ENCODE measurements at regions not wholly inside any gene's neighbourhood (a gene's known extent, or its start where the extent isn't known, plus 50 kb on each side); places are given as distances from the start of the nearest gene placed in this dataset.

DNA sequence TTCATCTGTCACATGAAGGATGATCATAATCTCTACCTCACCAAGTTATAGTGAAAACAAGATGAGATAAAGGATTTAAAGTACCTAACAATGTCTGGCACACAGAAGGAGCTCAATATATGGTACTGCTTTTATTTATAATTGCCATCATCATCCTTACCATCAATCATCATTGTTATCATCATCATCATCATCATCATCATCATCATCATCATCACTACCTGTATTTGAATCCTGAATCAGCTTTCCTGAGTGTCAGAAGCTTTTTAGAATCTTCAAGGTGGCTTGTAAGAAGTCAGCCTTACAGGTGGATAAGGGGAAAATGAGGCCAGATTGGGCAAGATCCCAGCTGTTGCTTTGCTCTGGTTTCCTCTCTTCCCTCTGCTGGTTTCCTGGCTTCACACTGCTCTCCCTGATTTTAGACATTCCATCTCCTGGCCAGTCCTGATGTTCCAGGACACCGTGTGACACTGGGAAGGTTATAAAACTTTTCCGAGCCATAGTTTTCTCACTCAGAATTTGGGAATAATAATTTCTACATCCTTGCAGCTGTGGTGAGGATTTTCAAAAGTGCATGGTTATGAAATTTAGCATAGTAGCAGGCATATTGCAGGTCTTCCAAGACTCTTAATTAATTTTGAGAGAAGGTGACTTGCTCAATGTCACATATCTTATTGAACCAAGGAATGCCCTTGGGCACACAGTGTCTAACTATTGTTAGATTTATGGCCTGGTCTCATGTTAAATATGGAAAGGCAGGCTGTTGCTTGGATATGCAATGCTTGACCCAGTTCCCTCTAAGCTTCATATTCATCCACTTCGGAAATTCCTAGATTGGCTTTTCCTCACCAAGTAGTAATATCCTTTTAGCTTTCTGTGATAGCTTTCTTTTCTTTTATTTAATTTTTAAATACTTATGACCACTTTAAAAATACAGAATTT is 160.7 kb downstream of the TMEM38B start:
- Mint-ChIP-seq H3K4me3 (no peak overlapping the region), H3K9me3 (peaks cover 10% of the 10 kb centered on the region), H3K4me1 (peaks cover 25% of the 10 kb centered on the region), H3K27ac (no peak overlapping the region), H3K27me3 (peaks cover 3% of the 10 kb centered on the region), H3K36me3 (ENCODE audit: low read depth) (no peaks in the 10 kb centered on the region)
- no peak for DNase-seq
- no peak for ATAC-seq

GRCh38 chr9:105855987-105856386 is 161.6 kb downstream of the TMEM38B start:
- Mint-ChIP-seq H3K4me1 (peaks cover 25% of the 10 kb centered on the region), H3K36me3 (ENCODE audit: low read depth) (no peaks in the 10 kb centered on the region), H3K4me3 (no peak overlapping the region), H3K27ac (no peak overlapping the region), H3K9me3 (peaks cover 12% of the 10 kb centered on the region), H3K27me3 (peaks cover 3% of the 10 kb centered on the region)
- no peak for DNase-seq
- ATAC-seq: no peak

DNA sequence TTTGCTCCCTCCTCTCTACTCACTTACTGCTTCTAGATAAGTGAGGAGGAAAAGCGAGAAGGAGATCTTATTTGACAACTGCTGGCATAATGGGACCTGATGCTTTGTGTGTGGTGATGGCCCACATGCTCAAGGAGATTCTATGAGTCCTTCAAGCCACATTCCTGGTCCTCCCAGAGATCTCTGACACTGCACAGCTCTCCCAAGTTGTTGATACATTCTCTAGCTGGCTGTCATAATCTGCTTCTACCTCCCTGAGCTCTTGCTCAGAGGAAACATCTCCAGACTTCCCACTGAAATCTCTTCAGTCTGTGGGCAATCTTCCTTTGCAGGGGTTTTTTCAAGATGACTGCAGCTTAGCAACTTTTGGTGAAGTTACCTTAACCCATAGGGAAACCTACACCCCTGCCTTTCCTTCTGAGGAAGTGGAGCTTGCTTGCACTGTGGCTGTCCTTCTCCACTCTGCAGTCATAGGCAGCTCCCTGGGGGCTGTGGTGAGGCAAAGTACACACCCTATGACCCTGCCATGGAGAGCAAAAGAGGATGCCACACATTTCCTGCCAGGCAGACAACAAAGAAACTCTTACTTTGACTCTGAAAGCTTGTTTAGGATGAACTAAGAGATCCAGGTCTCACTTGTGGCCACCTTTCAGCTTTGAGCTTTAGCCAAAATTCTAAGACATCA is 163.8 kb downstream of the TMEM38B start:
- no peaks in the 10 kb centered on the region for H3K36me3 Mint-ChIP-seq (ENCODE audit: low read depth)

GRCh38 chr9:105858877-105859276 is 164.5 kb downstream of the TMEM38B start:
- Mint-ChIP-seq H3K36me3 (ENCODE audit: low read depth) (no peaks in the 10 kb centered on the region), H3K9me3 (peaks cover 20% of the 10 kb centered on the region), H3K4me3 (peak overlapping the region; percentile 37), H3K27me3 (peaks cover 3% of the 10 kb centered on the region), H3K27ac (peak overlapping the region; percentile 75), H3K4me1 (peaks cover 25% of the 10 kb centered on the region)
- ATAC-seq (peak; percentile 83), DNase-seq (no peak)

More for the DNA sequence above, 163.8 kb downstream of the TMEM38B start:
- ATAC-seq (peak; percentile 64), DNase-seq (no peak)
- H3K27me3 Mint-ChIP-seq: peaks cover 3% of the 10 kb centered on the region
- peaks cover 25% of the 10 kb centered on the region for H3K4me1 Mint-ChIP-seq
- H3K4me3 Mint-ChIP-seq: no peak overlapping the region
- peaks cover 20% of the 10 kb centered on the region for H3K9me3 Mint-ChIP-seq
- H3K27ac Mint-ChIP-seq: no peak overlapping the region

GRCh38 chr9:105859428-105860091 is 165.2 kb downstream of the TMEM38B start:
- Mint-ChIP-seq H3K4me1 (peaks cover 25% of the 10 kb centered on the region), H3K27ac (peak overlapping the region; percentile 75), H3K4me3 (peak overlapping the region; percentile 37), H3K27me3 (peaks cover 3% of the 10 kb centered on the region), H3K36me3 (ENCODE audit: low read depth) (no peaks in the 10 kb centered on the region), H3K9me3 (peaks cover 20% of the 10 kb centered on the region)
- DNase-seq (no peak), ATAC-seq (no peak)

DNA sequence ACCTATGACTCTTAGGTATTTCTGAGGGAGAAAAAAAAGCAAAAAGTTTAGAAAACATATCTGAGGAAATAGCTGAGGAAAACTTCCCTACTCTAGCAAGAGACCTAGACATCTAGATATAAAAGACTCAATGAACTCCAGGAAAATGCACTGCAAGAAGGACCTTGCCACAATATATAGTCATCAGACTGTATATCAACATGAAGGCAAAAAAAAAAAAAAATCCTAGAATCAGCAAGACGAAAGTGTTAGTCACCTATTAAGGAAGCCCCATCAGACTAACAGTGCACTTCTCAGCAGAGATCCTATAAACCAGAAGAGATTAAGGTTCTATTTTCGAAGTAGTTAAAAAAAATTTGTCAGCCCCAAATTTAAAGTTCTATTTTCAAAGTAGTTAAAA is 166.2 kb downstream of the TMEM38B start:
- Mint-ChIP-seq H3K9me3 (peaks cover 20% of the 10 kb centered on the region), H3K27me3 (peaks cover 3% of the 10 kb centered on the region), H3K27ac (no peak overlapping the region), H3K4me3 (no peak overlapping the region), H3K36me3 (ENCODE audit: low read depth) (no peaks in the 10 kb centered on the region), H3K4me1 (peaks cover 25% of the 10 kb centered on the region)
- ATAC-seq (no peak), DNase-seq (no peak)

DNA sequence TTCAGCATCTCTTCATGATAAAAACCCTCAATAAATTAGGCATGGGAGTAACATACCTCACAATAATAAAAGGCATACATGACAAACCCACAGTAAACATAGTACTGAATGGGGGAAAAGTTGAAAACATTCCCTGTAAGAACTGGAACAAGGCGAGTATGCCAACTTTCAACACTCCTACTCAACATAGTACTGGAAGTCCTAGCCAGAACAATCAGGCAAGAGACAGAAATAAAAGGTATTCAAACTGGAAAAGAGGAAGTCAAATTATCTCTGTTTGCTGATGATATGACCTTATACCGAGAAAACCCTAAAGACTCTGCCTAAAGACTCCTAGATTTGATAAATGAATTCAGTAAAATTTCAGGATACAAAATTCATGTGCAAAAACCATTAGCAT is 167.6 kb downstream of the TMEM38B start:
- peaks cover 25% of the 10 kb centered on the region for H3K4me1 Mint-ChIP-seq
- ATAC-seq: no peak

DNA sequence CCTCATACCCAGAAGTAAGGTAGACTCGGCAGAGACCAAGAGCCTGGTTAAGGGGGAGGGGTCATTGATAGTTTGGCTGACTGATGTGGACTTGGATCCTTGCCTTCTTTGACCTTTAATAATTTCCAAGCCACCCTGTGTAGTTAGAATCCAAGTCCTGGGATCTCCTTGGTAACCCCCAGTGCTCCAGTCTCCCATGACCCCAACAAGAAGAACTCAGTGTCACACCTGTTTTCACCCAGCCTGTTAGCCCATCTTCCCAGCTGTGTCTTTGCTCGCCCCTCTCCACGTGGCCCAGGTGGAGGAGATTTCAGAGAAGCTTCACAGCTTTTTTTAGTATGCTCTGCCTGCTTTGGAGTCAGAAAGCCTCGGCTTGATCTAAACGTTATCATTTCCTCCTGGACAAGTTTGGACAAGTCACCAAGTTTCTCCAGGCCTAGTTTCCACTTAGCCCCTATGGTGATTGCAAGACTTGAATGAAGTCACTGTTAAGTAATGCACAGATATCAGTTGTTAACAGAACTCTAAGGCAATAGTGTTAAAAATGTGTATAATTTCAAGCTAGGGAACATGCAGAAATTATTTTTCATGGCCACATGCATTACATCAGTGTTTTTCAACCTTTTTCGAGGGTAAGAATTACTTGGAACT is 170.0 kb downstream of the TMEM38B start:
- Mint-ChIP-seq H3K36me3 (ENCODE audit: low read depth) (no peaks in the 10 kb centered on the region), H3K27ac (no peak overlapping the region), H3K4me3 (no peak overlapping the region), H3K9me3 (peaks cover 14% of the 10 kb centered on the region), H3K27me3 (peaks cover 3% of the 10 kb centered on the region), H3K4me1 (peaks cover 6% of the 10 kb centered on the region)
- ATAC-seq: no peak
- no peak for DNase-seq

More for the DNA sequence above, 167.6 kb downstream of the TMEM38B start:
- H3K9me3 Mint-ChIP-seq: peaks cover 20% of the 10 kb centered on the region
- no peak for DNase-seq
- no peak overlapping the region for H3K27ac Mint-ChIP-seq
- peaks cover 3% of the 10 kb centered on the region for H3K27me3 Mint-ChIP-seq
- H3K36me3 Mint-ChIP-seq (ENCODE audit: low read depth): no peaks in the 10 kb centered on the region
- no peak overlapping the region for H3K4me3 Mint-ChIP-seq

- Mint-ChIP-seq H3K4me1 (no peaks in the 10 kb centered on the region), H3K36me3 (ENCODE audit: low read depth) (no peaks in the 10 kb centered on the region), H3K9me3 (peaks cover 10% of the 10 kb centered on the region), H3K4me3 (no peak overlapping the region), H3K27ac (no peak overlapping the region), H3K27me3 (no peaks in the 10 kb centered on the region)
- no peak for DNase-seq
- ATAC-seq: no peak
Measured at GRCh38 chr9:105865285-105865684, 170.9 kb downstream of the TMEM38B start.

GRCh38 chr9:105871540-105871939 is 177.2 kb downstream of the TMEM38B start:
- Mint-ChIP-seq H3K4me3 (no peak overlapping the region), H3K4me1 (no peaks in the 10 kb centered on the region), H3K27ac (no peak overlapping the region), H3K27me3 (no peaks in the 10 kb centered on the region), H3K9me3 (no peaks in the 10 kb centered on the region), H3K36me3 (ENCODE audit: low read depth) (no peaks in the 10 kb centered on the region)
- DNase-seq (no peak), ATAC-seq (no peak)

DNA sequence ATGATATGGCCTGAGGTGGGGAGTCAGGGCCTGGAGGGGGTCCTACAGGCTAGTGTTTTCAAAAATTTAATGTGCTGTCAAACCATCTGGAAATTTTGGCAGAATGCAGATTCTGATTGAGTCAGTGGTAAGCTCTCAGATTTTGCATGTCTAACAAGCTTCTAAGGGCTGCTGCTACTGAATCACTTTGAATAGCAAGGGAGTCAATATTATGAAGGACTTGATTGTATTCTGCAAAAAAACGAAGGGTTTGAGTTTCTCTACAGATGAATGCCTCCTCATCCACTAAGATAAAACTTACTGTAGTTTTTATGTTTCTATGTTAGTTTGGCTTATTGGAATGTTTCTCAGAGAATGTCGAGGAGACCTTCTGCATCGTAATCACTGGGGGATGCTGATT is 179.5 kb downstream of the TMEM38B start:
- no peak for ATAC-seq
- no peaks in the 10 kb centered on the region for H3K36me3 Mint-ChIP-seq (ENCODE audit: low read depth)
- H3K27ac Mint-ChIP-seq: no peak overlapping the region
- H3K27me3 Mint-ChIP-seq: no peaks in the 10 kb centered on the region
- no peak overlapping the region for H3K4me3 Mint-ChIP-seq
- no peaks in the 10 kb centered on the region for H3K9me3 Mint-ChIP-seq
- H3K4me1 Mint-ChIP-seq: no peaks in the 10 kb centered on the region
- no peak for DNase-seq

DNA sequence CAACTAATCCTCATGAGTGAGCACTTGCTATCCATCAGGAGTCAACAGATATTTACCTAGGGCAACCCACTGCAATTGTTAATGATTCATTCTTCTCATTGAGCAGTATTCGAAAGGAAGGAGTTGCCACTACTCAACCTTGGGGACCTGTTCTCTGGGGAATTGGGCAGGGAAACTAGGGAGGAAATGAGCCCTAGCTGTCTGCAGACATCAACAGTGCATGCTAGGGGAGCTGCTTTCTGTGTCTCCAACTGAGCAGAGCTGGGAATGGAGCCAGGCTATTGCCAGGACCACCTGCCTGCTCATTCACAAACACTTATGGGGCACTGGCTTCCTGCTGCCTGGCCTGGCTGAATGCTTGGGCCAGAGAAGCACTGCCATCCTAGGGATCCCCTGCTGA is 183.4 kb downstream of the TMEM38B start:
- ATAC-seq (no peak), DNase-seq (no peak)
- Mint-ChIP-seq H3K4me1 (no peaks in the 10 kb centered on the region), H3K36me3 (ENCODE audit: low read depth) (no peaks in the 10 kb centered on the region), H3K27ac (no peak overlapping the region), H3K27me3 (no peaks in the 10 kb centered on the region), H3K4me3 (no peak overlapping the region), H3K9me3 (no peaks in the 10 kb centered on the region)

DNA sequence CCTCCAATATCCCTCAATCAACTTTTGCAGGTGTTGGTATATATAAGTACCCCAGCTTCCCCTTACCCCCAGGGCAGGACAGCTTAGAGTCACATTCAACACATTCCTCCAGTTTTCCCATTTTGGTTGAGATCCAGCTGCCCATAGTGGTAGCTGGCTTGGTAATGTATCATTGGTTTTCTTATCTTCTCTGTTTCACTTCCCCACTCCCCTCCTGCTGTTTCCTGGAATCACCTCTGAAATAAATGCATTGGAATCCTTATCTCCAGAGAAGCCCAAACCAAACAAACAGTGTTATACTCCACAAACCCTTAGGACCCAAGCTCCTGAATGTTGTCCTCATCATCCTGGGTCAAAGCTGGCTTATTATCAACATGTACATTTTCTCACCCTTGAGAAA is 184.8 kb downstream of the TMEM38B start:
- Mint-ChIP-seq H3K4me3 (no peak overlapping the region), H3K27me3 (peaks cover 8% of the 10 kb centered on the region), H3K36me3 (ENCODE audit: low read depth) (no peaks in the 10 kb centered on the region), H3K4me1 (peaks cover 10% of the 10 kb centered on the region), H3K9me3 (no peaks in the 10 kb centered on the region), H3K27ac (no peak overlapping the region)
- DNase-seq: no peak
- ATAC-seq: no peak

GRCh38 chr9:105880517-105880916 is 186.2 kb downstream of the TMEM38B start:
- H3K36me3 Mint-ChIP-seq (ENCODE audit: low read depth): no peaks in the 10 kb centered on the region
- no peaks in the 10 kb centered on the region for H3K9me3 Mint-ChIP-seq
- no peak overlapping the region for H3K27ac Mint-ChIP-seq
- ATAC-seq: no peak
- H3K27me3 Mint-ChIP-seq: peaks cover 8% of the 10 kb centered on the region
- no peak for DNase-seq
- no peak overlapping the region for H3K4me3 Mint-ChIP-seq
- peaks cover 15% of the 10 kb centered on the region for H3K4me1 Mint-ChIP-seq

Measured in activated naive CD8-positive, alpha-beta T cell treated with anti-CD3 and anti-CD28 coated beads, Interleukin-2, amount 50 U/mL, for 24 hours (primary cell).